CD14-positive monocyte (primary cell): ENCODE measurements at regions not wholly inside any gene's neighbourhood (a gene's known extent, or its start where the extent isn't known, plus 50 kb on each side); places are given as distances from the start of the nearest gene placed in this dataset.

Experiments used
- DNase-seq, 3 donors: peaks; one replicate each; pipeline ENCODE4 v3.0.0-alpha.2; 2011 to 2022
- H2AFZ ChIP-seq: 2 replicates; pipeline ENCODE4 v1.6.0; 2012; ENCODE audit warnings: mild to moderate bottlenecking, low read depth, low read length, inconsistent platforms; ENCODE audit not compliant: insufficient read depth, poor library complexity, severe bottlenecking
- H3K27ac ChIP-seq, 2 donors: 1 replicate in 1 of 2; 2 replicates in 1 of 2; pipeline ENCODE4 v1.5.1; 2012 to 2013; ENCODE audit warnings: low read length in 2 of 2, control low read depth in 1 of 2, inconsistent platforms in 1 of 2, low read depth in 1 of 2, mild to moderate bottlenecking in 1 of 2
- H3K27me3 ChIP-seq, 2 donors: one replicate each; pipeline versions ENCODE4 v1.6.0 to v1.6.1; 2011 to 2013; ENCODE audit warnings: low read length in 2 of 2; ENCODE audit not compliant: control insufficient read depth in 2 of 2, insufficient read depth in 2 of 2
- H3K36me3 ChIP-seq, 2 donors: replicated peaks in 1 of 2; 1 replicate in 1 of 2; 2 replicates in 1 of 2; pipeline versions ENCODE4 v1.5.1 to v1.6.1; 2012 to 2013; ENCODE audit warnings: low read length in 2 of 2, control low read depth in 1 of 2, inconsistent platforms in 1 of 2, mild to moderate bottlenecking in 1 of 2; ENCODE audit not compliant: insufficient read depth in 2 of 2, control insufficient read depth in 1 of 2
- H3K4me1 ChIP-seq, 2 donors: 1 replicate in 1 of 2; 2 replicates in 1 of 2; pipeline versions ENCODE4 v1.5.1 to v1.6.1; 2012 to 2013; ENCODE audit warnings: low read length in 2 of 2, control low read depth in 1 of 2, inconsistent platforms in 1 of 2, mild to moderate bottlenecking in 1 of 2, moderate library complexity in 1 of 2; ENCODE audit not compliant: insufficient read depth in 2 of 2, control insufficient read depth in 1 of 2
- H3K4me2 ChIP-seq: replicated peaks from 2 replicates; pipeline ENCODE3; 2012; ENCODE audit warnings: low read length, moderate library complexity, mild to moderate bottlenecking; ENCODE audit not compliant: poor library complexity, severe bottlenecking; ENCODE audit errors: extremely low read depth
- H3K4me3 ChIP-seq, 3 experiments: fragments of 200-600 bp in 1 of 3; sonication (generic) in 1 of 3; replicated peaks in 1 of 3; 1 replicate in 2 of 3; 2 replicates in 1 of 3; pipeline ENCODE4 v1.5.1; 2011 to 2013; ENCODE audit warnings: low read length in 3 of 3, mild to moderate bottlenecking in 3 of 3, control low read depth in 2 of 3, low read depth in 2 of 3, inconsistent platforms in 1 of 3, moderate library complexity in 1 of 3
- H3K79me2 ChIP-seq: 2 replicates; pipeline ENCODE4 v1.6.0; 2012; ENCODE audit warnings: mild to moderate bottlenecking, control low read depth, inconsistent platforms, low read length, moderate library complexity; ENCODE audit not compliant: insufficient read depth
- H3K9ac ChIP-seq: 2 replicates; pipeline ENCODE4 v1.6.0; 2017; ENCODE audit warnings: low read length, mild to moderate bottlenecking; ENCODE audit not compliant: insufficient read depth, poor library complexity, severe bottlenecking
- H3K9me3 ChIP-seq, 2 donors: replicated peaks in 1 of 2; 1 replicate in 1 of 2; 2 replicates in 1 of 2; pipeline versions ENCODE4 v1.5.1 to v1.6.1; 2012 to 2013; ENCODE audit warnings: low read length in 2 of 2, control low read depth in 1 of 2; ENCODE audit not compliant: control insufficient read depth in 1 of 2, insufficient read depth in 1 of 2
- H4K20me1 ChIP-seq: 2 replicates; pipeline ENCODE4 v1.6.0; 2012; ENCODE audit warnings: mild to moderate bottlenecking, low read length, control low read depth, moderate library complexity; ENCODE audit not compliant: insufficient read depth
- H3K27ac Mint-ChIP-seq, 7 donors: one replicate each; pipeline ENCODE4 v1.8.0; 2020; ENCODE audit warnings: mild to moderate bottlenecking in 7 of 7, mixed read lengths in 7 of 7, moderate library complexity in 6 of 7, inconsistent platforms in 2 of 7
- H3K27me3 Mint-ChIP-seq, 3 donors: one replicate each; pipeline ENCODE4 v1.8.0; 2021 to 2022; ENCODE audit warnings: low read depth in 3 of 3, mild to moderate bottlenecking in 3 of 3, mixed read lengths in 3 of 3, moderate library complexity in 3 of 3, inconsistent platforms in 1 of 3
- H3K36me3 Mint-ChIP-seq, 2 donors: one replicate each; pipeline ENCODE4 v1.8.0; 2020; ENCODE audit warnings: mixed read lengths in 2 of 2, inconsistent platforms in 1 of 2, mild to moderate bottlenecking in 1 of 2
- H3K4me1 Mint-ChIP-seq: one replicate; pipeline ENCODE4 v1.8.0; 2020; ENCODE audit warnings: mild to moderate bottlenecking, mixed read lengths
- H3K4me3 Mint-ChIP-seq, 2 donors: one replicate each; pipeline ENCODE4 v1.8.0; 2020; ENCODE audit warnings: mild to moderate bottlenecking in 2 of 2, mixed read lengths in 2 of 2, moderate library complexity in 1 of 2
- H3K9me3 Mint-ChIP-seq, 7 donors: one replicate each; pipeline ENCODE4 v1.8.0; 2020 to 2022; ENCODE audit warnings: mixed read lengths in 7 of 7, mild to moderate bottlenecking in 6 of 7, moderate library complexity in 6 of 7, inconsistent platforms in 2 of 7
- CTCF ChIP-seq: fragments of 200-600 bp; IDR thresholded peaks from one replicate; pipeline ENCODE4 v1.8.0; 2022; ENCODE audit warnings: antibody characterized with exemption, mild to moderate bottlenecking
- WGBS: methylation state at CpG from one replicate; pipeline ENCODE4 v1.1.5; 2013; ENCODE audit warnings: missing lambda C conversion rate; ENCODE audit not compliant: insufficient coverage; 5-methylcytosine and 5-hydroxymethylcytosine counted together
- intact Hi-C, 2 donors: fragments of 100-400 bp; cut with micrococcal nuclease; formaldehyde crosslinking; loops; one replicate each; pipeline versions ENCODE4 v1.15.0 to v1.15.1; 2023

DNA sequence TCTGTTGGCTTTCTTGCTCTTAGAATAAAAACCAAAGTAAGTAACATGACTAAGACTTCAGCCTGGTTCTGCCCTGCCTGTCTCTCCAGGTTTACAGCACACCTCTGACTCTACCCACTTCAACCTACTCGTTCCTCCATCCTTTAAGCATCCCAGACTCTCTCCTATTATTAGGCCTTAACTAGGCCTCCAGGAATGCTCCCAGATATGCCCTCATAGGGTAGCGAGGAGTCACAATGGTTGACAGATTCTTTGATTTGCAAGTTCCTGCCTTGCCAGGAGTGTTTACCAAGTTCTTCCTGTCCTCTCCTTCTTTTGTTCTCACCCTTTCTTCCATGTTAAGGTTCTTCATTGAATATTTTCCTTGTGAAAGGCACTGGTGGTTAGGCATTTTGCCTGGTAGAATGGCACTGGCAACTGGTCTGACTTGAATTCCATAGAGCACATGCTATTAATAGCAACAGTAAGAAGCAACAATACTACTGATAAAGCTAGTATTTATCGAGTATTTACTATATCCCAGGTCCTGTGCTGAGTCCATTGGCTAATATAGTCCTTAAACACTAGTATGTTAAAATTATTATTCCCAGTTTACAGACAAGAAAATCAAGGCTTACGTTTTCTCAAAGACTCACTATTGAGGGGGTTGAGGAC, 327.9 kb upstream of the PRKCQ start:
- Mint-ChIP-seq H3K36me3 (no peaks in the 10 kb centered on the region), H3K27me3 (peaks cover 0 to 2% (median 1%) of the 10 kb centered on the region in 3 donors), H3K4me3 (no peak overlapping the region), H3K27ac (no peak overlapping the region), H3K9me3 (peaks cover 9 to 22% (median 13%) of the 10 kb centered on the region in 7 donors), H3K4me1 (no peaks in the 10 kb centered on the region)
- no peak overlapping the region for H3K9ac ChIP-seq
- H3K79me2 ChIP-seq: no peaks in the 10 kb centered on the region
- no peaks in the 10 kb centered on the region for H3K36me3 ChIP-seq
- H3K4me2 ChIP-seq: no peak overlapping the region
- intact Hi-C loops: no loop called here
- no peak overlapping the region for H3K4me3 ChIP-seq
- H4K20me1 ChIP-seq: no peaks in the 10 kb centered on the region
- TF ChIP-seq CTCF: no peak
- no peaks in the 10 kb centered on the region for H3K4me1 ChIP-seq
- no peaks in the 10 kb centered on the region for H3K27me3 ChIP-seq
- no peak overlapping the region for H2AFZ ChIP-seq
- 100% methylated on average over 2 of the region's 4 CpGs for WGBS
- peaks cover 0 to 11% of the 10 kb centered on the region in 2 donors for H3K9me3 ChIP-seq
- no peak overlapping the region for H3K27ac ChIP-seq
- DNase-seq: no peak

- no peak overlapping the region for H3K9ac ChIP-seq
- no peaks in the 10 kb centered on the region for H4K20me1 ChIP-seq
- no peaks in the 10 kb centered on the region for H3K27me3 ChIP-seq
- no peaks in the 10 kb centered on the region for H3K27me3 Mint-ChIP-seq
- H3K79me2 ChIP-seq: no peaks in the 10 kb centered on the region
- no peaks in the 10 kb centered on the region for H3K36me3 ChIP-seq
- H3K36me3 Mint-ChIP-seq: no peaks in the 10 kb centered on the region
- no peak for DNase-seq
- no peak overlapping the region for H3K4me2 ChIP-seq
- intact Hi-C loops: no loop called here
- TF ChIP-seq CTCF: no peak
- peak overlapping the region in 1 of 7 donors; percentile 57 for H3K27ac Mint-ChIP-seq
- H3K27ac ChIP-seq: no peak overlapping the region
- peaks cover 0 to 6% (median 2%) of the 10 kb centered on the region in 7 donors for H3K9me3 Mint-ChIP-seq
- H3K4me3 ChIP-seq: no peak overlapping the region
- H3K4me1 Mint-ChIP-seq: no peaks in the 10 kb centered on the region
- no peak overlapping the region for H3K4me3 Mint-ChIP-seq
- no peaks in the 10 kb centered on the region for H3K4me1 ChIP-seq
- no CpG with 5 or more reads among the region's 2 CpGs for WGBS
- H3K9me3 ChIP-seq: no peaks in the 10 kb centered on the region
- no peak overlapping the region for H2AFZ ChIP-seq
These were observed 314.3 kb upstream of the PRKCQ start for GRCh38 chr10:6894405-6894804.
